SK-N-SH (cell line): ENCODE measurements at regions not wholly inside any gene's neighbourhood (a gene's known extent, or its start where the extent isn't known, plus 50 kb on each side); places are given as distances from the start of the nearest gene placed in this dataset.

Experiments
- CTCF ChIA-PET: fragments of 300-600, 350-600 bp; formaldehyde crosslinking; extraction: SDS; loops from one replicate; lab custom pipeline; 2021; lab: Yijun Ruan, JAX
- POLR2A ChIA-PET: fragments of 350-600 bp; sonication (Branson Sonifier 250); formaldehyde crosslinking; extraction: SDS; loops from one replicate; lab custom pipeline; 2020; ENCODE audit warnings: antibody characterized with exemption, inconsistent platforms; lab: Yijun Ruan, JAX
- DNase-seq: peaks from one replicate; pipeline ENCODE4 v3.0.0; 2012
- H2AFZ ChIP-seq: fragments of 200-600 bp; sonication (generic); 2 replicates; pipeline ENCODE4 v1.8.1; 2016; ENCODE audit warnings: antibody characterized with exemption, mild to moderate bottlenecking, low read depth
- H3F3A ChIP-seq: fragments of 200-600 bp; sonication (generic); replicated peaks from 2 replicates; pipeline ENCODE3; 2016; ENCODE audit warnings: antibody characterized with exemption, mild to moderate bottlenecking; ENCODE audit not compliant: insufficient read depth
- H3K27ac ChIP-seq, 2 experiments: fragments of 200-500 bp in 1 of 2; fragments of 200-600 bp in 1 of 2; sonication (Bioruptor generic) in 1 of 2; sonication (generic), shearing (Covaris generic) in 1 of 2; 2 replicates each; pipeline versions ENCODE4 v1.5.1 to v1.6.1; 2014 to 2016; ENCODE audit warnings: low read depth in 2 of 2, inconsistent platforms in 1 of 2, low read length in 1 of 2, mild to moderate bottlenecking in 1 of 2, mixed read lengths in 1 of 2
- H3K27me3 ChIP-seq: fragments of 200-600 bp; sonication (generic), shearing (Covaris generic); 2 replicates; pipeline ENCODE4 v1.6.1; 2016; ENCODE audit warnings: mixed run types; ENCODE audit not compliant: insufficient read depth
- H3K36me3 ChIP-seq, 2 experiments: fragments of 200-500 bp in 1 of 2; fragments of 200-600 bp in 1 of 2; sonication (Bioruptor generic) in 1 of 2; sonication (generic) in 1 of 2; replicated peaks in 1 of 2; 2 replicates each; pipeline versions ENCODE3 to v1.5.1; 2014 to 2016; ENCODE audit warnings: low read length in 1 of 2, mild to moderate bottlenecking in 1 of 2; ENCODE audit not compliant: insufficient read depth in 2 of 2, control insufficient read depth in 1 of 2
- H3K4me1 ChIP-seq, 2 experiments: fragments of 200-500 bp in 1 of 2; fragments of 200-600 bp in 1 of 2; sonication (Bioruptor generic) in 1 of 2; sonication (generic), shearing (Covaris generic) in 1 of 2; 2 replicates each; pipeline versions ENCODE4 v1.5.1 to v1.6.1; 2014 to 2016; ENCODE audit warnings: low read depth in 1 of 2, low read length in 1 of 2, mixed run types in 1 of 2; ENCODE audit not compliant: insufficient read depth in 2 of 2, control insufficient read depth in 1 of 2
- H3K4me2 ChIP-seq: fragments of 200-600 bp; sonication (generic), shearing (Covaris generic); 2 replicates; pipeline ENCODE4 v1.6.1; 2017; ENCODE audit warnings: mixed run types
- H3K4me3 ChIP-seq, 2 experiments: fragments of 200-500 bp in 1 of 2; fragments of 200-600 bp in 1 of 2; sonication (Bioruptor generic) in 1 of 2; sonication (generic), shearing (Covaris generic) in 1 of 2; 2 replicates each; pipeline versions ENCODE4 v1.5.1 to v1.8.1; 2014 to 2016; ENCODE audit warnings: low read depth in 2 of 2, inconsistent platforms in 1 of 2, low read length in 1 of 2, mild to moderate bottlenecking in 1 of 2, mixed read lengths in 1 of 2, moderate library complexity in 1 of 2
- H3K79me2 ChIP-seq: fragments of 200-600 bp; sonication (generic); 2 replicates; pipeline ENCODE4 v1.8.1; 2017; ENCODE audit warnings: mild to moderate bottlenecking; ENCODE audit not compliant: insufficient read depth
- H3K9ac ChIP-seq: fragments of 200-600 bp; sonication (generic); 2 replicates; pipeline ENCODE4 v1.6.1; 2017; ENCODE audit warnings: mixed run types
- H3K9me2 ChIP-seq: fragments of 200-600 bp; sonication (generic); 2 replicates; pipeline ENCODE4 v1.6.1; 2017; ENCODE audit warnings: mixed run types
- H3K9me3 ChIP-seq: fragments of 200-600 bp; sonication (generic); 2 replicates; pipeline ENCODE4 v1.6.1; 2017; ENCODE audit warnings: mixed run types, mild to moderate bottlenecking, moderate library complexity
- H4K20me1 ChIP-seq: fragments of 200-600 bp; sonication (generic); 2 replicates; pipeline ENCODE4 v1.6.1; 2017; ENCODE audit warnings: mild to moderate bottlenecking, mixed run types; ENCODE audit not compliant: insufficient read depth
- EP300 ChIP-seq, 2 experiments: IDR thresholded peaks; 2 replicates each; pipeline versions ENCODE4 v1.4.0 to v1.6.1; 2012; ENCODE audit warnings: borderline replicate concordance in 1 of 2, low read depth in 1 of 2, low read length in 1 of 2
- EZH2phosphoT487 ChIP-seq: fragments of 200-600 bp; sonication (generic); IDR thresholded peaks from 2 replicates; pipeline ENCODE4 v1.6.1; 2017; ENCODE audit warnings: low read depth, mixed run types, mild to moderate bottlenecking, antibody characterized with exemption, moderate library complexity, borderline replicate concordance
- FOSL2 ChIP-seq: IDR thresholded peaks from 2 replicates; pipeline ENCODE4 v1.4.0; 2012; ENCODE audit warnings: low read depth, mild to moderate bottlenecking, moderate library complexity, borderline replicate concordance
- FOXM1 ChIP-seq: IDR thresholded peaks from 2 replicates; pipeline ENCODE4 v1.4.0; 2012; ENCODE audit warnings: low read depth, mild to moderate bottlenecking
- JUND ChIP-seq: IDR thresholded peaks from 2 replicates; pipeline ENCODE4 v1.4.0; 2012
- MEF2A ChIP-seq: IDR thresholded peaks from 2 replicates; pipeline ENCODE4 v1.4.0; 2012; ENCODE audit warnings: low read depth, borderline replicate concordance
- POLR2AphosphoS5 ChIP-seq: IDR thresholded peaks from 2 replicates; pipeline ENCODE4 v1.6.1; 2012; ENCODE audit warnings: low read depth, low read length
- RAD21 ChIP-seq: IDR thresholded peaks from 2 replicates; pipeline ENCODE4 v1.6.1; 2012; ENCODE audit warnings: mild to moderate bottlenecking, low read length
- RCOR1 ChIP-seq: fragments of 150-350 bp; IDR thresholded peaks from 2 replicates; pipeline ENCODE4 v1.6.1; 2017; ENCODE audit warnings: antibody characterized with exemption, low read length
- SIN3A ChIP-seq: IDR thresholded peaks from 2 replicates; pipeline ENCODE4 v1.6.1; 2012; ENCODE audit warnings: low read depth, mild to moderate bottlenecking, low read length, moderate library complexity, borderline replicate concordance
- USF1 ChIP-seq: IDR thresholded peaks from 2 replicates; pipeline ENCODE4 v1.4.0; 2012; ENCODE audit warnings: low read depth, borderline replicate concordance
- YY1 ChIP-seq: IDR thresholded peaks from 2 replicates; pipeline ENCODE4 v1.4.0; 2012; ENCODE audit warnings: low read depth, mild to moderate bottlenecking
- WGBS: methylation state at CpG from one replicate; pipeline ENCODE4 v1.1.6; 2017; ENCODE audit warnings: low lambda C conversion rate; 5-methylcytosine and 5-hydroxymethylcytosine counted together
- TF ChIP-seq, protein P1 (sequence below): IDR thresholded peaks from 2 replicates; pipeline ENCODE4; 2012
- TF ChIP-seq, protein P2 (sequence below): IDR thresholded peaks from 2 replicates; pipeline ENCODE4 v1.4.0; 2012; ENCODE audit warnings: low read depth

DNA sequence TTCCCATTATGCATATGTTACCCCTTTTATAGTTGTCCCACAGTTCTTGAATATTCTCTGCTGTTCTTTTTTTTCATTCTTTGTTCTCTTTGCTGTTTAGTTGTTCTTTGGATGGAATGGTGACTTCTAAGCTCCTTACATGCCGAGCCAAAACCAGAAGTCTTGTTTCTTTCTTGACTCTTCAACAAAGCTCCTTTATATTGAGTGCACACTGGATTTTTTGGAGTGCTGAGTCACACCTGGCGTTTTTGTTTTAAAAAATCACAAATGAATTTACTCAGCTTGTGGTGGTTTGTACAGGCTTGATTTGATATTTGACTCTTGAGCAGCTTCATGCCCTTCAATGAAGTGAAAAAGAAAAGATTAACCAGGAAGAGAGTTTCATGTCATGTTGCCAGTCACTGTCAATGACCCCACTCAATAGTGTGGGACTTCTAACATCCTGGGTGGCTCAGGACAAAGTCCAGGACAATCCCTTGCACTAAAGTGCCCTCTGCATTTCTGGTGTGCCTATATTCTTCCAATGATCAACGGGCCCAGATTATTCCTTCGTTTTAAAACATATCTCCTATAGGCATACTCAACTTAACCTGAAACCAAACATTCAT is 112.4 kb upstream of the SLC38A4 start:
- H3K4me3 ChIP-seq = no peak overlapping the region
- no peaks in the 10 kb centered on the region for H3K9me2 ChIP-seq
- WGBS = 17% methylated on average over 4 of the region's 4 CpGs
- no peaks in the 10 kb centered on the region for H4K20me1 ChIP-seq
- H3K9me3 ChIP-seq = no peaks in the 10 kb centered on the region
- peak overlapping the region; percentile 10; the same call in 1 of the 2 replicates for H3K9ac ChIP-seq
- no peak for DNase-seq
- CTCF ChIA-PET = no interaction called here
- peaks cover 20% of the 10 kb centered on the region for H3F3A ChIP-seq
- H3K4me2 ChIP-seq = no peak overlapping the region; the same call in 1 of the 2 replicates
- H2AFZ ChIP-seq = peak overlapping the region; percentile 66
- TF ChIP-seq YY1 (no peak), JUND (peak; percentile 28; the same call in 1 of the 2 replicates), MEF2A (no peak), FOXM1 (0 out of 2 replicates have a peak, but pooled peaks have one; percentile 56), USF1 (no peak), EZH2phosphoT487 (no peak), SIN3A (no peak), RAD21 (no peak), RCOR1 (no peak), FOSL2 (peak; percentile 45; the same call in 1 of the 2 replicates), EP300 (IDR thresholded peaks at IDR 0.05; ENCODE audit: borderline replicate concordance in 1 of 2, low read depth in 1 of 2, low read length in 1 of 2) (0 out of 4 replicates have a peak, but pooled peaks of 1 of the 2 experiments have one; percentile 24), POLR2AphosphoS5 (no peak)
- TF ChIP-seq, protein P1, sequence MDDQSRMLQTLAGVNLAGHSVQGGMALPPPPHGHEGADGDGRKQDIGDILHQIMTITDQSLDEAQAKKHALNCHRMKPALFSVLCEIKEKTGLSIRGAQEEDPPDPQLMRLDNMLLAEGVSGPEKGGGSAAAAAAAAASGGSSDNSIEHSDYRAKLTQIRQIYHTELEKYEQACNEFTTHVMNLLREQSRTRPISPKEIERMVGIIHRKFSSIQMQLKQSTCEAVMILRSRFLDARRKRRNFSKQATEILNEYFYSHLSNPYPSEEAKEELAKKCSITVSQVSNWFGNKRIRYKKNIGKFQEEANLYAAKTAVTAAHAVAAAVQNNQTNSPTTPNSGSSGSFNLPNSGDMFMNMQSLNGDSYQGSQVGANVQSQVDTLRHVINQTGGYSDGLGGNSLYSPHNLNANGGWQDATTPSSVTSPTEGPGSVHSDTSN = peak; percentile 6; the same call in 1 of the 2 replicates
- TF ChIP-seq, protein P2, sequence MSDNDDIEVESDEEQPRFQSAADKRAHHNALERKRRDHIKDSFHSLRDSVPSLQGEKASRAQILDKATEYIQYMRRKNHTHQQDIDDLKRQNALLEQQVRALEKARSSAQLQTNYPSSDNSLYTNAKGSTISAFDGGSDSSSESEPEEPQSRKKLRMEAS = no peak
- TF ChIP-seq, all 33 proteins: peak for 5
- POLR2A ChIA-PET = no interaction called here
- H3K36me3 ChIP-seq = no peaks in the 10 kb centered on the region
- H3K27ac ChIP-seq = peak overlapping the region; percentile 32 to 51
- peaks cover 0 to 27% of the 10 kb centered on the region in 2 experiments; a peak in 2 of 4 replicates for H3K4me1 ChIP-seq
- no peaks in the 10 kb centered on the region for H3K79me2 ChIP-seq
- no peaks in the 10 kb centered on the region for H3K27me3 ChIP-seq

GRCh38 chr12:46941981-46942380 is 116.2 kb upstream of the SLC38A4 start:
- H3K4me1 ChIP-seq = peaks cover 0 to 27% of the 10 kb centered on the region in 2 experiments; a peak in 2 of 4 replicates
- no peaks in the 10 kb centered on the region for H3K36me3 ChIP-seq
- no peaks in the 10 kb centered on the region for H3K27me3 ChIP-seq
- no peak for DNase-seq
- H3K4me3 ChIP-seq = no peak overlapping the region
- H3K27ac ChIP-seq = peak overlapping the region; percentile 64 to 86
- CTCF ChIA-PET = interaction anchor here (0.7 kb wide), 1 partner anchor 79 kb away, joined by 3 read pairs; no protein-coding TSS in a partner anchor
- no peak for TF ChIP-seq JUND
- TF ChIP-seq, protein P2 = peak; percentile 32; the same call in 1 of the 2 replicates
- no peak overlapping the region for H2AFZ ChIP-seq
- POLR2A ChIA-PET = no interaction called here
- H3K79me2 ChIP-seq = no peaks in the 10 kb centered on the region
- no peaks in the 10 kb centered on the region for H4K20me1 ChIP-seq
- no peaks in the 10 kb centered on the region for H3K9me2 ChIP-seq
- peaks cover 35% of the 10 kb centered on the region for H3F3A ChIP-seq
- 0 out of 2 replicates have a peak overlapping the region, but pooled peaks have one; percentile 55 for H3K4me2 ChIP-seq
- no peaks in the 10 kb centered on the region for H3K9me3 ChIP-seq
- H3K9ac ChIP-seq = no peak overlapping the region
- WGBS = 13% methylated on average over 1 of the region's 1 CpG
